ENCODE measurements at regions not wholly inside any gene's neighbourhood (a gene's known extent, or its start where the extent isn't known, plus 50 kb on each side); places are given as distances from the start of the nearest gene placed in this dataset.
A peak's percentile ranks its signal among the peaks of the same experiment; 100 is the strongest.

- TF ChIP-seq ZNF3 (CRISPR knock-in tag; IDR thresholded peaks at IDR 0.05) = no peak
- TF ChIP-seq KDM2A (CRISPR knock-in tag; IDR thresholded peaks at IDR 0.05; ENCODE audit: borderline replicate concordance, low read depth) = no peak
- TF ChIP-seq MXI1 (IDR thresholded peaks at IDR 0.05; ENCODE audit: borderline replicate concordance, low read depth, low read length) = no peak
- TF ChIP-seq ZNF142 (CRISPR knock-in tag; IDR thresholded peaks at IDR 0.05) = no peak
- 0 out of 2 replicates have a peak, but pooled peaks have one; percentile 55 for TF ChIP-seq ZBTB39 (CRISPR knock-in tag; IDR thresholded peaks at IDR 0.05)
- TF ChIP-seq REST (IDR thresholded peaks at IDR 0.05; ENCODE audit: borderline replicate concordance in 1 of 2, low read depth in 1 of 2, low read length in 2 of 2) = no peak
- no peak for TF ChIP-seq ZNF577 (CRISPR knock-in tag; IDR thresholded peaks at IDR 0.05; ENCODE audit: borderline replicate concordance, low read depth)
- TF ChIP-seq BCL3 (CRISPR knock-in tag; IDR thresholded peaks at IDR 0.05) = no peak
- peak; percentile 46; the same call in 1 of the 2 replicates for TF ChIP-seq ZMYM4 (CRISPR knock-in tag; IDR thresholded peaks at IDR 0.05)
- TF ChIP-seq HNF1B (CRISPR knock-in tag; IDR thresholded peaks at IDR 0.05) = no peak
These were observed 459.7 kb downstream of the RAB28 start (continued) for GRCh38 chr4:13024147-13025105.

Measured in HepG2 (cell line).